Astrocyte of the cerebellum (primary cell): ENCODE measurements at regions not wholly inside any gene's neighbourhood (a gene's known extent, or its start where the extent isn't known, plus 50 kb on each side); places are given as distances from the start of the nearest gene placed in this dataset.
"Not testable (repeated sequence)": the region's sequence is repeated elsewhere in the genome, so short reads cannot be mapped to it uniquely, and the experiment has no call there.

ENCODE experiments used
- DNase-seq: peaks from one replicate; pipeline ENCODE4 v3.0.0-alpha.2; 2011; ENCODE audit warnings: low read depth
- H3K4me3 ChIP-seq: 2 replicates; pipeline ENCODE4 v1.5.1; 2011; ENCODE audit warnings: mild to moderate bottlenecking, low read depth, low read length, moderate library complexity
- in situ Hi-C: cut with HindIII; loops from 2 replicates; pipeline ENCODE4 v1.10.0; 2017; ENCODE audit warnings: low sequenced_read_pairs
- TF ChIP-seq, protein P1 (sequence below): IDR thresholded peaks from 2 replicates; pipeline ENCODE4 v1.5.1; 2012; ENCODE audit warnings: low read length, low read depth, moderate library complexity, mild to moderate bottlenecking; ENCODE audit errors: missing control alignments

DNA sequence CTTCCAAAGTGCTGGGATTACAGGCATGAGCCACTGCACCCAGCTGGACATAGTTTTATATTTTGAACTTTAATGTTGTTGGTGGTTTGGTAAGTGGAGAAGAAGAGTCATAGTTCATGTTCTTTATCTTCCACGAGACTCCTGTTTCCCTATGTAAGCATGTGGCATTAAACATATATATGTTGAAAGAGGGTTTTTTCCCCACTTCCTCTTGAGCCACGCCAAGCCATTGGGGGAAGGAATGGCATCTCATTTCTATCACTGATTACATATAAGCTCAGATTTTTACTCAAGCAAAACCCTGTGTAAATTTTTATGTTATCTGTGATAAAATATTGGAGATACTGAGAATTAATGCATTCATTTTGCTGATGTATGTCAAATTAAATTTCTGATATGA is 300.4 kb downstream of the PHF14 start:
- no peak overlapping the region for H3K4me3 ChIP-seq
- no peak for DNase-seq
- TF ChIP-seq, protein P1, sequence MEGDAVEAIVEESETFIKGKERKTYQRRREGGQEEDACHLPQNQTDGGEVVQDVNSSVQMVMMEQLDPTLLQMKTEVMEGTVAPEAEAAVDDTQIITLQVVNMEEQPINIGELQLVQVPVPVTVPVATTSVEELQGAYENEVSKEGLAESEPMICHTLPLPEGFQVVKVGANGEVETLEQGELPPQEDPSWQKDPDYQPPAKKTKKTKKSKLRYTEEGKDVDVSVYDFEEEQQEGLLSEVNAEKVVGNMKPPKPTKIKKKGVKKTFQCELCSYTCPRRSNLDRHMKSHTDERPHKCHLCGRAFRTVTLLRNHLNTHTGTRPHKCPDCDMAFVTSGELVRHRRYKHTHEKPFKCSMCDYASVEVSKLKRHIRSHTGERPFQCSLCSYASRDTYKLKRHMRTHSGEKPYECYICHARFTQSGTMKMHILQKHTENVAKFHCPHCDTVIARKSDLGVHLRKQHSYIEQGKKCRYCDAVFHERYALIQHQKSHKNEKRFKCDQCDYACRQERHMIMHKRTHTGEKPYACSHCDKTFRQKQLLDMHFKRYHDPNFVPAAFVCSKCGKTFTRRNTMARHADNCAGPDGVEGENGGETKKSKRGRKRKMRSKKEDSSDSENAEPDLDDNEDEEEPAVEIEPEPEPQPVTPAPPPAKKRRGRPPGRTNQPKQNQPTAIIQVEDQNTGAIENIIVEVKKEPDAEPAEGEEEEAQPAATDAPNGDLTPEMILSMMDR = no peak
- in situ Hi-C loops = no loop called here

DNA sequence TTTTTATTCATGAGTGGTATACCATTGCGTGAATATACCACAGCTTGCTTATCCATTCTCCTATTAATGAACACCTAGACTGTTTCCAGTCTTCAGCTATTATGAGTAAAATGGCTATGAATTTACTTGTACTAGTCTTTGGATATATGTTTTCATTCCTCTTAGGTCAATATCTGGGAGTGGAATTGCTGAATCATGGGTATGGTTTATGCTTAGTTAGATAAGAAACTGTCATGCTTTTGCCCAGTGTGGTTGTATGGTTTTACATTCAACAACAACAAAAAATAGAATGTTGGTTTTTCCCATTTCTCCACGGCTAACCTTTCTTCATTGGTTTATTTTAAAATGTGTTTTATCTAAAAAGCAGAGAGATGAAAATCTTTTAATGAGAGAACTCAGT is 308.3 kb downstream of the PHF14 start:
- TF ChIP-seq, protein P1 = no peak
- DNase-seq = no peak
- in situ Hi-C loops = no loop called here
- no peak overlapping the region for H3K4me3 ChIP-seq

DNA sequence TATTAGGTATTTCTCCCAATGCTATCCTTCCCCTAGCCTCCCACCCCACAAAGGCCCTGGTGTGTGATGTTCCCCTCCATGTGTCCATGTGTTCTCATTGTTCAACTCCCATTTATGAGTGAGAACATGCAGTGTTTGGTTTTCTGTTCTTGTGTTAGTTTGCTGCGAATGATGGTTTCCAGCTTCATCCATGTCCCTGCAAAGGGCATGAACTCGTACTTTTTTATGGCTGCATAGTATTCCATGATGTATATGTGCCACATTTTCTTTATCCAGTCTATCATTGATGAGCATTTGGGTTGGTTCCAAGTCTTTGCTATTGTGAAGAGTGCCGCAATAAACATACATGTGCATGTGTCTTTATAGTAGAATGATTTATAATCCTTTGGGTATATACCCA is 309.9 kb downstream of the PHF14 start:
- H3K4me3 ChIP-seq, in situ Hi-C loops, DNase-seq: not testable (repeated sequence)

DNA sequence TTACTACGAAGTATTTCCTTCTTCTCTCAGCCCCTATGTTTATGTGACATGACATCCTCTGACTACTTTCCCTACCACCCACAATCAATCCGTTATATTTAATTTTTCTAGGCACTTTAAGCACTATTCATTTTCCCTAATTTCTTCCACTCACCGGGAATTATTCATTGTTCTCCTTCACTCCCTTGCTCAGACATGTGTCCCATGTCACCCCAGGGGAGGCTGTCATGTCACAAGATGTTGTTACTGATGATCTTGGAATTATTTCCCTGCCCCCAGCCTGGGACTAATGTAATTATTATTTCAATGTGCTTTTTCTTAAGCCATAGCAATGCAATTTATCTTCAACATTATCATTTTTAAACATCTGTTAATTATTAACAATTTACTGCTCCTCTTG is 317.2 kb downstream of the PHF14 start:
- in situ Hi-C loops = no loop called here
- TF ChIP-seq, protein P1 = no peak
- no peak for DNase-seq
- no peak overlapping the region for H3K4me3 ChIP-seq

DNA sequence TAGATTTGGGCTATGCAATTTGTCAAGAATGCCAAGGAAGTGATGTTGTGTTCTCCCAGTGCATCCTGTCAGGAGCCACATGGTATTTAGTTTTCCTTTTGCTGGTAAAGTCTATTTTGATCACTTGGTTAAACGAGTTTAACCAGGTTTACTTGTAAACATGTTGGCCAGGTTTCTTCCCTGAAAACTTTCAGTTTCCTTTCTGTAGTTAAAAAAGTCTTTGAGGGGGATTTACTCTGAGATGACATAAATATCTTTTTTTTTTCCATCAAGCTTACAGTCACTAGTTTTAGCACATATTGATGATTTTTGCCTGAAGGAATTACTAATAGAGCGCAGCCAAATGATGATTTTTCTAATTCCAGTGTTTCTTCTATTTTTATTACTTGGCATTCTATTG is 320.5 kb downstream of the PHF14 start:
- no peak for DNase-seq
- TF ChIP-seq, protein P1 = no peak
- no peak overlapping the region for H3K4me3 ChIP-seq
- in situ Hi-C loops = no loop called here

DNA sequence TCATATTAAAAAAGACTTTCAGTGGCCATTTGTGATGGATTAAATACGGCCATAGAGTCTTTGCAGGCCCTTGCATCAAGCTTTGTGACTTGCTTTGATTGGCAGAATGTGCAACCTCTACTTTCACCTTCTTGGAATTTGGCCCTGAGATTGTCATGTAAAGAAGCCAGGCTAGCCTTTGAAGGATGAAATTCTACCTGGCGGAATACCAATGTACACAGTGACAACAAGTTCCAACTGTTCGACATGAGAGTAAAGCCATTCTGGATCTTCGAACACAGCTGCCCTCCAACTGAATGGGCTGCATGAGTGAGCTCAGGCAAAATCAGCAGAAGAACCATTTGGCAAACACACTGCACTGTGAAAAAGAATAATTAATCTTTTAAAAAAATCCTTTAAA is 321.3 kb downstream of the PHF14 start:
- no peak for DNase-seq
- TF ChIP-seq, protein P1 = no peak
- H3K4me3 ChIP-seq = no peak overlapping the region
- in situ Hi-C loops = no loop called here

DNA sequence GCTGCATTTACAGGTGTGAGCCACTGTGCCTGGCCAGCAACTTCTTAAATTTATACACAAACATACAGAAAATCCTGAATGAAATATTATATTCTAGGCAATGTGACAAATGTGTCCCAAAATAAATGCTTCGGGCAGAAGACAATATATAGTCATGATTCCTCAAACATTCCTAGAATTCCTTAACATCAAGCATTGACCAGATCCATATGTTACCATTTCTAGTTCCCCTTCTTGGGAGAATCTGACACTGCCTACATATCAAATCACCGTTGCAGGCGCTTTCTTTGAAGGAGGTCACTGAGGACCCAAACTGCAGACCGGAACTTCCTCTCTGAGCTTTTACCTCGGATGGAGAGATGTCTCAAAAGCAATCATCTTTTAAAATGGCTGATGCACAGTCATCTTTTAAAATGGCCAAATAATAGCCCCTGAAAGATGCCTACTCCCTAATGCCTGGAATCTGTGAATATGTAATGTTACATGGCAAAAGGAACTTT is 323.5 kb downstream of the PHF14 start:
- TF ChIP-seq, protein P1 = no peak
- no peak for DNase-seq
- in situ Hi-C loops = no loop called here

More for the DNA sequence above, 323.5 kb downstream of the PHF14 start:
- H3K4me3 ChIP-seq = no peak overlapping the region
